Dendritic cell treated with granulocyte-macrophage colony-stimulating factor and Interleukin-4, amounts not matched to agents 40 ng/mL and 50 ng/mL, for 4 days (primary cell): ENCODE measurements at regions not wholly inside any gene's neighbourhood (a gene's known extent, or its start where the extent isn't known, plus 50 kb on each side); places are given as distances from the start of the nearest gene placed in this dataset.

Source experiments
- H3K27ac Mint-ChIP-seq: one replicate; pipeline ENCODE4 v1.8.0; 2022; ENCODE audit warnings: mild to moderate bottlenecking, mixed read lengths
- H3K27me3 Mint-ChIP-seq: one replicate; pipeline ENCODE4 v1.8.0; 2022; ENCODE audit warnings: mild to moderate bottlenecking, mixed read lengths
- H3K36me3 Mint-ChIP-seq: one replicate; pipeline ENCODE4 v1.8.0; 2022; ENCODE audit warnings: low read depth, mixed read lengths
- H3K4me1 Mint-ChIP-seq: one replicate; pipeline ENCODE4 v1.8.0; 2022; ENCODE audit warnings: low read depth, mixed read lengths
- H3K4me3 Mint-ChIP-seq: one replicate; pipeline ENCODE4 v1.8.0; 2022; ENCODE audit warnings: mild to moderate bottlenecking, moderate library complexity, mixed read lengths
- H3K9me3 Mint-ChIP-seq: one replicate; pipeline ENCODE4 v1.8.0; 2022; ENCODE audit warnings: mixed read lengths
- intact Hi-C: fragments of 100-400 bp; cut with micrococcal nuclease; formaldehyde crosslinking; loops from one replicate; pipeline ENCODE4 v1.15.0; 2022

GRCh38 chr5:58244819-58245475, 214.9 kb downstream of the PLK2 start:
- H3K9me3 Mint-ChIP-seq, result peaks cover 17% of the 10 kb centered on the region
- H3K4me1 Mint-ChIP-seq, result peaks cover 18% of the 10 kb centered on the region
- intact Hi-C loops, result loop anchor here (5.0 kb wide), 1 partner anchor 42 kb away; no protein-coding TSS in a partner anchor
- no peaks in the 10 kb centered on the region for H3K27me3 Mint-ChIP-seq
- no peak overlapping the region for H3K4me3 Mint-ChIP-seq
- H3K27ac Mint-ChIP-seq, result no peak overlapping the region
- H3K36me3 Mint-ChIP-seq, result no peaks in the 10 kb centered on the region

GRCh38 chr5:58241389-58241788, 218.5 kb downstream of the PLK2 start:
- Mint-ChIP-seq H3K4me1 (peaks cover 29% of the 10 kb centered on the region), H3K27ac (no peak overlapping the region), H3K36me3 (no peaks in the 10 kb centered on the region), H3K9me3 (peaks cover 17% of the 10 kb centered on the region), H3K4me3 (no peak overlapping the region), H3K27me3 (no peaks in the 10 kb centered on the region)
- intact Hi-C loops, result loop anchor here (5.0 kb wide), 1 partner anchor 46 kb away; no protein-coding TSS in a partner anchor

GRCh38 chr5:58240322-58240721, 219.6 kb downstream of the PLK2 start:
- H3K4me1 Mint-ChIP-seq, result peaks cover 24% of the 10 kb centered on the region
- no peak overlapping the region for H3K4me3 Mint-ChIP-seq
- H3K27ac Mint-ChIP-seq, result peak overlapping the region; percentile 32
- intact Hi-C loops, result loop anchor here (5.0 kb wide), 1 partner anchor 47 kb away; no protein-coding TSS in a partner anchor
- no peaks in the 10 kb centered on the region for H3K36me3 Mint-ChIP-seq
- H3K27me3 Mint-ChIP-seq, result no peaks in the 10 kb centered on the region
- H3K9me3 Mint-ChIP-seq, result peaks cover 17% of the 10 kb centered on the region

DNA sequence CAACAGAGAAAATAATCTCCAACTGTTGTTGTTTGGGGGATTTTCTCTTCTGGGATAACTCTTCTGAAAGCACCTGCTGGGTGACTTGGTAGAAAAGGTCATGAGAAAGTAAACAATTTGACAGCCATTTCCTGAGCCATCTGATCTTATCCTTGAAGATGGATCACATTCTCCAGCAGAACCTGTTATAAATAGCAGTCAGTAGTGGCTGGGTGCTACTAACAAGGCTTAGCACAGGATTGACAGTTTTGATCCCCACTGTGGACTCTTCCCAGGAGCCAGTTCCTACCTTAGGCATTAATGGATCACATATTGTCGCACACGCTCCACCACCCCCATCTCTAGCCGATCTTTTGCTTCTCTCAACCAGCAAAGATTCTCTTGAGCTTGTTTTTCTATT, 220.2 kb downstream of the PLK2 start:
- Mint-ChIP-seq H3K4me3 (no peak overlapping the region), H3K36me3 (no peaks in the 10 kb centered on the region), H3K4me1 (peaks cover 24% of the 10 kb centered on the region), H3K27me3 (no peaks in the 10 kb centered on the region), H3K9me3 (peaks cover 17% of the 10 kb centered on the region), H3K27ac (peak overlapping the region; percentile 32)
- intact Hi-C loops, result loop anchor here (5.0 to 10.0 kb wide), 2 partner anchors 48 to 175 kb away; no protein-coding TSS in a partner anchor

DNA sequence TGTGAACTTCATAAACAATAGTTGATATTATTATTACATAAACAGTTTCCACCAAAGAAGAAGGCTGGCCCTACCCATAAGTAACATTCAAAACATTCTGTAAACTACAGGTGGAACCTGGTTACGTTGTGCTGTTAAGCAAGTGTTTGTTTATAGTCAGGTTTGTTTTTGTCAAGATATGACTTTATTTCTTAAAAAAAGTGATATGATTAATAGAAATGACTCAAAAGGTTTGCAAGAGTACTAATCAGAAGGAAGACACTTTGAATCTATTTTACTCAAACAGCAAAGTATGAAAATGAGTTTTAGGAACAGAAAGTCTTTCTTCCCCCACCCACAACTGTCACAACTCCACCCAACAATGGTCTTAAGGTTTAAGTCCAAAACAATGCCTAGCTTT, 220.8 kb downstream of the PLK2 start:
- peaks cover 17% of the 10 kb centered on the region for H3K9me3 Mint-ChIP-seq
- H3K4me3 Mint-ChIP-seq, result no peak overlapping the region
- peak overlapping the region; percentile 78 for H3K27ac Mint-ChIP-seq
- intact Hi-C loops, result loop anchor here (10.0 kb wide), 1 partner anchor 176 kb away; no protein-coding TSS in a partner anchor
- no peaks in the 10 kb centered on the region for H3K36me3 Mint-ChIP-seq
- peaks cover 21% of the 10 kb centered on the region for H3K4me1 Mint-ChIP-seq
- no peaks in the 10 kb centered on the region for H3K27me3 Mint-ChIP-seq

DNA sequence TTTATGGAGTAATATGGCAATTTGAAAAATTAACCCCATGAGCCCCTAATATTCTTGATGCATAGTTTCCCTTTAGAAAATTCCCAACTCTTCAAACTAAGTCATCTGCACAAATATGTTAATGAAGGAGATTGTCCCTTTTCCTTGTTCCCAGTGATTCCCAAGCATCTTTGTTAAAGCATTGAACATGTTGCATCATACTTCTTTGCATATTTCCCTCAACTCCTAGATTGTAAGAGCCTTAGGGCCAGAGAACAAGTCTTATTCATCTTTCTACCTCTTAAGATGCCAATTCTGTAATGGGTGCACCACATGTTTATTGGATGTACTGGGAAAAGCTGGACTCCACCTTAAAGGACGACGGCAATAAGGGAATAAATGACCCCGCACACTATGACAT, 223.4 kb downstream of the PLK2 start:
- H3K4me3 Mint-ChIP-seq, result no peak overlapping the region
- intact Hi-C loops, result loop anchor here (10.0 kb wide), 1 partner anchor 178 kb away; no protein-coding TSS in a partner anchor

DNA sequence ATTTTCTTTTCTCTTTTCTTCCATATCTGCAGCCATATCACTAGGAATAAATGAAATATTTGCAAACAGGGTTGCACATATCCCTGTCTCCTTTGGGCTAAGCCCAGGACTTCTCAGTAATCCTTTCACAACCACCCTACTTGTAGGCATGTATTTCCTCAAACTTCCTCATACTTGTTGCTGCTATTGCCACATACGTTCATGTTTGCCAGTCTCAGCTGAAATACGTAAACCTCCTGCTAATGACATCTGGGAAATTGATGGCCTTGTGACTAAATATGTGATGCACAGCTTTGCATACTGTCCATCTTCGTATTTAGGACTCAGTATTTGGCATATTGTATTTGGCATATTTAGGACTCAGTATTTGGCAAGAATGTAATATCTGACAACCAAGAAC, 224.6 kb downstream of the PLK2 start:
- Mint-ChIP-seq H3K27ac (peak overlapping the region; percentile 69), H3K27me3 (no peaks in the 10 kb centered on the region), H3K4me1 (peaks cover 20% of the 10 kb centered on the region), H3K36me3 (no peaks in the 10 kb centered on the region), H3K9me3 (no peaks in the 10 kb centered on the region), H3K4me3 (no peak overlapping the region)
- intact Hi-C loops, result loop anchor here (10.0 kb wide), 1 partner anchor 180 kb away; no protein-coding TSS in a partner anchor

More for the DNA sequence above, 223.4 kb downstream of the PLK2 start:
- H3K27me3 Mint-ChIP-seq, result no peaks in the 10 kb centered on the region
- H3K36me3 Mint-ChIP-seq, result no peaks in the 10 kb centered on the region
- H3K27ac Mint-ChIP-seq, result no peak overlapping the region
- H3K9me3 Mint-ChIP-seq, result peaks cover 1% of the 10 kb centered on the region
- peaks cover 21% of the 10 kb centered on the region for H3K4me1 Mint-ChIP-seq

- H3K27me3 Mint-ChIP-seq, result no peaks in the 10 kb centered on the region
- H3K27ac Mint-ChIP-seq, result no peak overlapping the region
Measured at GRCh38 chr5:58232130-58232529, 227.8 kb downstream of the PLK2 start.

DNA sequence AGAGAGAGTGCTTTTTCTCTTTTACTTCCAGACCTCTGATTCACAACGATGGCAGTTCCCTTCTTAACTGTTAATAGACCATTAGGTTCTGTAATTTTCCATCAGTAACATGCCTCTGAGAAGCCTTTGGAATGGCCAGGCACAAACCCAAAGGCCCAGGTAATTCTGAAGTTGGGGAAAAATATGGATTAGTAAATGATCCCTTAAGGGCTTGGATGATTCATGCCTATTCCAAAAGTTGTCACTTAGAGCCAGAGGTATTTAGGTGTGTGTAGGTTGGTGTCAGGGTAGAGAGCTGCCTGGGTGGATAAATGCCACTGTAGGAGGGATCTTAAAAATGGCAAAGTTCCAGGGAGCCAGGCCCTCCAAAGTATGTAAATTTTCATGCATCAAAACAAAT, 228.8 kb downstream of the PLK2 start:
- Mint-ChIP-seq H3K27me3 (no peaks in the 10 kb centered on the region), H3K27ac (no peak overlapping the region), H3K9me3 (no peaks in the 10 kb centered on the region), H3K4me3 (no peak overlapping the region), H3K4me1 (peaks cover 6% of the 10 kb centered on the region), H3K36me3 (no peaks in the 10 kb centered on the region)
- intact Hi-C loops, result loop anchor here (10.0 kb wide), 1 partner anchor 184 kb away; no protein-coding TSS in a partner anchor

More at GRCh38 chr5:58232130-58232529, 227.8 kb downstream of the PLK2 start:
- H3K9me3 Mint-ChIP-seq, result no peaks in the 10 kb centered on the region
- intact Hi-C loops, result loop anchor here (10.0 kb wide), 1 partner anchor 183 kb away; no protein-coding TSS in a partner anchor
- peaks cover 6% of the 10 kb centered on the region for H3K4me1 Mint-ChIP-seq
- H3K36me3 Mint-ChIP-seq, result no peaks in the 10 kb centered on the region
- no peak overlapping the region for H3K4me3 Mint-ChIP-seq

DNA sequence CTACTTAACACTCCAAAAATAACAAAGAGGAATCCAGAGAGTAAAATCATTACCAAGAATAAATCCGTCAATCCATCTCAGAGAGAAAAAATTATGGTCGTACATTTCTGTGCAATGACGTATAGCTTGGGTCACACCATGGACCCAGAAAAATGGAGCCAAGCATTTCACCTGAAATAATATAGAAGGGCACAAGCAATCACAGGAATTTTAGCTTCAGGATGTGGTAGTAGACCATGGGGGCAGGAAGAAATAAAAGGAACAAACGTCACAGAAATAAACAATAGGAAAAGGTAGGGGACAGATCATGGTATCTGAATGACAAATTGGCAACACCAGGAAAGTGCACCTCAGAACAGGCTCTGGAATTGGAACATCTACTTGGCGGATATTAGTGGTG, 231.0 kb downstream of the PLK2 start:
- Mint-ChIP-seq H3K36me3 (no peaks in the 10 kb centered on the region), H3K27ac (no peak overlapping the region), H3K27me3 (no peaks in the 10 kb centered on the region), H3K4me3 (no peak overlapping the region), H3K9me3 (no peaks in the 10 kb centered on the region), H3K4me1 (no peaks in the 10 kb centered on the region)
- intact Hi-C loops, result no loop called here

DNA sequence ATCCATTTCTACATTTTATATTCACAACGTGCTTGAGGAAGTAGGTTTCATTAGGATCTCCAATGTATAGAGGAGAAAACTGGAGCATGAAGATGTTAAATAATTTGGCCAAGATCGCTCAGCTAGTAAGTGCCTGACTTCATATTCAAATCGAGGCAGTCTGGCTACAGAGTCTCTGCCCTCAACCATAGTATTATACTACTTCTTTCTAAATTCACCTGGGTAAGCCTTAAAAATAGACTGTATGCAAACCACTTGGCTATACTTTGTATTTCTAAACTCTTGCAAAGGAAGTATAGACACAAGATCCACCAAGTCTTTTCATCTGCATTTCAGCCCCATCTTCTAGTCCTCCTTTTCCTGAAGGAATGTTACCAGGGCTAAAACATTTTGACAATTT, 232.0 kb downstream of the PLK2 start:
- Mint-ChIP-seq H3K4me1 (no peaks in the 10 kb centered on the region), H3K27me3 (no peaks in the 10 kb centered on the region), H3K36me3 (no peaks in the 10 kb centered on the region), H3K27ac (no peak overlapping the region), H3K9me3 (no peaks in the 10 kb centered on the region), H3K4me3 (no peak overlapping the region)
- intact Hi-C loops, result no loop called here

- Mint-ChIP-seq H3K36me3 (no peaks in the 10 kb centered on the region), H3K4me3 (no peak overlapping the region), H3K4me1 (no peaks in the 10 kb centered on the region), H3K27ac (no peak overlapping the region), H3K27me3 (no peaks in the 10 kb centered on the region), H3K9me3 (no peaks in the 10 kb centered on the region)
- intact Hi-C loops, result no loop called here
Measured at GRCh38 chr5:58224661-58225060, 235.2 kb downstream of the PLK2 start.

GRCh38 chr5:58224221-58224620, 235.7 kb downstream of the PLK2 start:
- Mint-ChIP-seq H3K9me3 (no peaks in the 10 kb centered on the region), H3K36me3 (no peaks in the 10 kb centered on the region), H3K4me1 (no peaks in the 10 kb centered on the region), H3K27me3 (no peaks in the 10 kb centered on the region), H3K27ac (no peak overlapping the region), H3K4me3 (no peak overlapping the region)
- intact Hi-C loops, result no loop called here

DNA sequence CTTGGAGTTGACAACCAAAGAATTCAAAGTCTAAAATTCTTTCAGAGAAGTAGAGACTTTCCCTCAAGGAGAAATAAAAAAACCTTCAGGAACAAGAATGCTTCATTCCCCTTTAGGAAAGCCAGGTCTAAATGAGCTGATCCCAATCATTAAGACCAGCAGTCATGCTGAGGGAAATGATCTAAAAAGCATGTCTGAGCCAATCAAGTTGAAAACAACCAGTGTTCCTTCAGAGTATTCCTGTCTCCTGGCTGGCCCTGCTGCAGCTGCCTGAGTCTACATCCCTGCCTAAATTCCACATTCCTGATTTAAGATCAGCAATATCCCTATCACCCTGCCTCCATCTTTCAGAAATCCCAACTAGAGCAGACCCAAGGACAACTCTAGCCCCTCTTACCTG, 244.5 kb downstream of the PLK2 start:
- Mint-ChIP-seq H3K4me3 (no peak overlapping the region), H3K9me3 (no peaks in the 10 kb centered on the region), H3K4me1 (peaks cover 20% of the 10 kb centered on the region), H3K27ac (no peak overlapping the region), H3K36me3 (no peaks in the 10 kb centered on the region), H3K27me3 (no peaks in the 10 kb centered on the region)
- intact Hi-C loops, result no loop called here
